ENCODE measurements at regions not wholly inside any gene's neighbourhood (a gene's known extent, or its start where the extent isn't known, plus 50 kb on each side); places are given as distances from the start of the nearest gene placed in this dataset.

DNA sequence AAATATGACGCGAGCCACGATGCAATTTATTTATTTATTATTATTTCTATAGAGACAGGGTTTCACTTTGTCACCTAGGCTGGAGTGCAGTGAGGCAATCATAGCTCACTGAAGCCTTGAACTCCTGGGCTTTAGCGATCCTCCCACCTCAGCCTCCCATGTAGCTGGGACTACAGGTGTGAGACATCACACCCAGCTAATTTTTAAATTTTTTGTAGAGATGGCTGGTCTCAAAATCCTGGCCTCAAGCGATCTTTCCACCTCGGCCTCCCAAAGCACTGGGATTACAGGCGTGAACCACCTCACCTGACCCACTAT lies 63.6 kb downstream of the IRF2BP2 start:
- Histone ChIP-seq H3K4me2 (ENCODE audit: extremely low read depth, insufficient read depth, low read length) (no peak overlapping the region), H3K27ac (ENCODE audit: insufficient read depth, low read length) (no peak overlapping the region)

DNA sequence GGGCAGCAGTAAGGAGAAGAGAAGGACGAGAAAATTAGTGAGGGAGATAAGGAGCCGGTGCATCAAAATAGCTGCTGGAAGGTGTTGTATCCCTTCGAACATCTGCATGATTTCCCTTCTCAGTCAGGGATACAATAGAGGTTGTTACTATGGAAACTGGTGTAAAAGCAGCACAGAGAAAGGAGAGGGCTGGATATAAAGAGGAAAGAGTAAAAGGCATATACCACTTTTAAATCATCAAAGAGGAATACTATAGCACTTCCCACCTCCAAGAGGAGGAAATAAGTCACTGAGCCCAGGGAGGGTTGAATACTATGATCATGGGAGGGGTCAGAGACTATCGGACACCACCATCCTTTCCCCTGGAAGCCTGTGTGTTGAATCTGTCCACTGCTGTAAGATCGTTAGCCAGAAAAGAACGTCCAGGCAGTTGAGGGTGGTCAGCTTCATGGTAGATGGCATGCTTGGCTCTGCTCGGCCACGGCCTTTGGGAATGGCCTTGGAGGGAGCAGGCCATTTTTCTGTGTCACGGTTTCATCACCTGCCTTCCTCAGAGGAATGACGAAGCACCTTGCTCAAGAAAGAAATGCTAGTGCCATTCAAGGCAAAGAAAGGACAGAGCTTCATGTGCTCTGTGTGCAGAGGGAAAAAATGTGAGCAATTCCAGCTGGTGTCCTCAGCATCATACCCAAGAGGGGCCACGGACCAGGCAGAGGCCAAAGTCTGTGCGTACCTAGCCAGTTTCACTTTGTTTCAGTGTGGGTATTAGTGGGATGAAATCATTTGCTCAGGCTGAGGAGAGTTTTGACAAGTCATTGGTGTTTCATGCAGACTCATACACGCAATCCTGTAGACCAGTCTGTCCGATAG lies 64.2 kb downstream of the IRF2BP2 start:
- no peak for DNase-seq (ENCODE audit: low read depth in 2 of 2)
- Histone ChIP-seq H3K4me2 (ENCODE audit: extremely low read depth, insufficient read depth, low read length) (peak overlapping the region; percentile 30), H3K9me3 (ENCODE audit: control insufficient read depth, insufficient read depth, low read depth, low read length) (no peaks in the 10 kb centered on the region), H3K36me3 (ENCODE audit: control insufficient read depth, insufficient read depth, low read length) (no peaks in the 10 kb centered on the region), H2AFZ (ENCODE audit: low read length) (no peak overlapping the region), H3K9ac (ENCODE audit: insufficient read depth, low read length) (no peak overlapping the region), H3K27me3 (ENCODE audit: control insufficient read depth, insufficient read depth, low read length) (no peaks in the 10 kb centered on the region), H4K20me1 (ENCODE audit: control insufficient read depth, extremely low read depth, insufficient read depth, low read length) (no peaks in the 10 kb centered on the region), H3K79me2 (ENCODE audit: control insufficient read depth, insufficient read depth, low read length) (no peaks in the 10 kb centered on the region), H3K27ac (ENCODE audit: insufficient read depth, low read length) (no peak overlapping the region), H3K4me1 (ENCODE audit: control insufficient read depth, extremely low read depth, insufficient read depth, low read length) (peaks cover 14% of the 10 kb centered on the region), H3K4me3 (replicated peaks in 1 of 4; ENCODE audit: control extremely low read depth in 1 of 4, insufficient read depth in 1 of 4, low read depth in 3 of 4, low read length in 4 of 4) (no peak overlapping the region)
- TF ChIP-seq EZH2 (IDR thresholded peaks at IDR 0.05; ENCODE audit: low read length, missing control alignments) = no peak
- TF ChIP-seq, protein P1, sequence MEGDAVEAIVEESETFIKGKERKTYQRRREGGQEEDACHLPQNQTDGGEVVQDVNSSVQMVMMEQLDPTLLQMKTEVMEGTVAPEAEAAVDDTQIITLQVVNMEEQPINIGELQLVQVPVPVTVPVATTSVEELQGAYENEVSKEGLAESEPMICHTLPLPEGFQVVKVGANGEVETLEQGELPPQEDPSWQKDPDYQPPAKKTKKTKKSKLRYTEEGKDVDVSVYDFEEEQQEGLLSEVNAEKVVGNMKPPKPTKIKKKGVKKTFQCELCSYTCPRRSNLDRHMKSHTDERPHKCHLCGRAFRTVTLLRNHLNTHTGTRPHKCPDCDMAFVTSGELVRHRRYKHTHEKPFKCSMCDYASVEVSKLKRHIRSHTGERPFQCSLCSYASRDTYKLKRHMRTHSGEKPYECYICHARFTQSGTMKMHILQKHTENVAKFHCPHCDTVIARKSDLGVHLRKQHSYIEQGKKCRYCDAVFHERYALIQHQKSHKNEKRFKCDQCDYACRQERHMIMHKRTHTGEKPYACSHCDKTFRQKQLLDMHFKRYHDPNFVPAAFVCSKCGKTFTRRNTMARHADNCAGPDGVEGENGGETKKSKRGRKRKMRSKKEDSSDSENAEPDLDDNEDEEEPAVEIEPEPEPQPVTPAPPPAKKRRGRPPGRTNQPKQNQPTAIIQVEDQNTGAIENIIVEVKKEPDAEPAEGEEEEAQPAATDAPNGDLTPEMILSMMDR (conservative IDR thresholded peaks at IDR 0.05 in 1 of 2, IDR thresholded peaks at IDR 0.05 in 1 of 2; ENCODE audit: low read depth in 1 of 2, low read length in 2 of 2) = no peak

More for the DNA sequence above, 63.6 kb downstream of the IRF2BP2 start:
- H3K4me3 ChIP-seq (replicated peaks in 1 of 4; ENCODE audit: control extremely low read depth in 1 of 4, insufficient read depth in 1 of 4, low read depth in 3 of 4, low read length in 4 of 4) = no peak overlapping the region
- H3K4me1 ChIP-seq (ENCODE audit: control insufficient read depth, extremely low read depth, insufficient read depth, low read length) = peaks cover 14% of the 10 kb centered on the region
- H3K9me3 ChIP-seq (ENCODE audit: control insufficient read depth, insufficient read depth, low read depth, low read length) = no peaks in the 10 kb centered on the region
- no peaks in the 10 kb centered on the region for H3K36me3 ChIP-seq (ENCODE audit: control insufficient read depth, insufficient read depth, low read length)
- no peak overlapping the region for H2AFZ ChIP-seq (ENCODE audit: low read length)
- H3K79me2 ChIP-seq (ENCODE audit: control insufficient read depth, insufficient read depth, low read length) = no peaks in the 10 kb centered on the region
- TF ChIP-seq, protein P1 (conservative IDR thresholded peaks at IDR 0.05 in 1 of 2, IDR thresholded peaks at IDR 0.05 in 1 of 2; ENCODE audit: low read depth in 1 of 2, low read length in 2 of 2) = no peak
- no peak for TF ChIP-seq EZH2 (IDR thresholded peaks at IDR 0.05; ENCODE audit: low read length, missing control alignments)
- no peaks in the 10 kb centered on the region for H4K20me1 ChIP-seq (ENCODE audit: control insufficient read depth, extremely low read depth, insufficient read depth, low read length)
- H3K9ac ChIP-seq (ENCODE audit: insufficient read depth, low read length) = no peak overlapping the region
- no peak for DNase-seq (ENCODE audit: low read depth in 2 of 2)
- H3K27me3 ChIP-seq (ENCODE audit: control insufficient read depth, insufficient read depth, low read length) = no peaks in the 10 kb centered on the region

DNA sequence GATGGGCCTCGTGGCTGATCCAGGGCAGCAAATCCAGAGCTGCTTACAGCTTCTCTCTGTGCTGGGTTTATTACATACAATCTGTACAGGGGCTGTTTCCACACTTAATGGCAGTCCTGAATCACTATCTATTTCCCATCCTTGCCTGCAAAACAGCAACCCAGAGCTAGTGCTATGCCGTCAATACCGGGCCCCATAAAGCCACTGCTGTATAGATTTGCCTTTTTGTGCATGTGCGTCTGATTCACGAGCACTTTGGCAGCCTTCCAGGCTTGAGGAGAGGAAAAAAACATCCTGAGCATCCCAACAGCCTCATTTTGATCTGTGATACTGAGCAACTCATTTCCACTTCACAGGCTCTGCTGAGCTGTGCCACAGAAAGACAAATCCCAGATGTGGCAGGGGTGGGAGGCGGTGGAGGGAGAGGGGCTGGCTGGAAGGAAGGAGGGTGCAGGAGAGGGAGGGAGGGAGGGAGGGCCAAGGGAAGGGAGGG lies 65.2 kb upstream of the TARBP1 start:
- H3K4me3 ChIP-seq (replicated peaks in 1 of 4; ENCODE audit: control extremely low read depth in 1 of 4, insufficient read depth in 1 of 4, low read depth in 3 of 4, low read length in 4 of 4) = no peak overlapping the region
- peak; percentile 93 to 98 for DNase-seq (ENCODE audit: low read depth in 2 of 2)
- no peaks in the 10 kb centered on the region for H3K79me2 ChIP-seq (ENCODE audit: control insufficient read depth, insufficient read depth, low read length)
- H2AFZ ChIP-seq (ENCODE audit: low read length) = no peak overlapping the region
- peaks cover 14% of the 10 kb centered on the region for H3K4me1 ChIP-seq (ENCODE audit: control insufficient read depth, extremely low read depth, insufficient read depth, low read length)
- H3K9me3 ChIP-seq (ENCODE audit: control insufficient read depth, insufficient read depth, low read depth, low read length) = no peaks in the 10 kb centered on the region
- no peaks in the 10 kb centered on the region for H4K20me1 ChIP-seq (ENCODE audit: control insufficient read depth, extremely low read depth, insufficient read depth, low read length)
- no peak for TF ChIP-seq EZH2 (IDR thresholded peaks at IDR 0.05; ENCODE audit: low read length, missing control alignments)
- TF ChIP-seq, protein P1 (conservative IDR thresholded peaks at IDR 0.05 in 1 of 2, IDR thresholded peaks at IDR 0.05 in 1 of 2; ENCODE audit: low read depth in 1 of 2, low read length in 2 of 2) = no peak
- H3K9ac ChIP-seq (ENCODE audit: insufficient read depth, low read length) = no peak overlapping the region
- peak overlapping the region; percentile 75 for H3K27ac ChIP-seq (ENCODE audit: insufficient read depth, low read length)
- peak overlapping the region; percentile 49 for H3K4me2 ChIP-seq (ENCODE audit: extremely low read depth, insufficient read depth, low read length)
- no peaks in the 10 kb centered on the region for H3K27me3 ChIP-seq (ENCODE audit: control insufficient read depth, insufficient read depth, low read length)
- H3K36me3 ChIP-seq (ENCODE audit: control insufficient read depth, insufficient read depth, low read length) = no peaks in the 10 kb centered on the region

All from fibroblast of lung (primary cell).